Hepatic stellate cell (primary cell): ENCODE measurements at regions not wholly inside any gene's neighbourhood (a gene's known extent, or its start where the extent isn't known, plus 50 kb on each side); places are given as distances from the start of the nearest gene placed in this dataset.

ENCODE experiments used
- DNase-seq: peaks from one replicate; pipeline ENCODE4 v3.0.0; 2011; ENCODE audit warnings: low spot score

- no peak for DNase-seq
Measured at GRCh38 chr6:137353842-137354397, 134.7 kb upstream of the IFNGR1 start.

- no peak for DNase-seq
Measured at GRCh38 chr6:137353346-137353745, 134.2 kb upstream of the IFNGR1 start.

- no peak for DNase-seq
Measured at GRCh38 chr6:137352859-137353258, 133.7 kb upstream of the IFNGR1 start.

GRCh38 chr6:137351890-137352289, 132.7 kb upstream of the IFNGR1 start:
- no peak for DNase-seq

- no peak for DNase-seq
Measured at GRCh38 chr6:137350857-137351256, 131.7 kb upstream of the IFNGR1 start.

- no peak for DNase-seq
Measured at GRCh38 chr6:137349856-137350830, 131.0 kb upstream of the IFNGR1 start.

GRCh38 chr6:137348777-137349176, 129.6 kb upstream of the IFNGR1 start:
- no peak for DNase-seq

GRCh38 chr6:137343241-137343640, 124.1 kb upstream of the IFNGR1 start:
- DNase-seq: no peak

GRCh38 chr6:137342607-137343190, 123.5 kb upstream of the IFNGR1 start:
- DNase-seq: no peak

GRCh38 chr6:137341681-137342195, 122.6 kb upstream of the IFNGR1 start:
- DNase-seq: peak; percentile 4

GRCh38 chr6:137339929-137340559, 120.9 kb upstream of the IFNGR1 start:
- DNase-seq: no peak

- DNase-seq: no peak
Measured at GRCh38 chr6:137334884-137335283, 115.7 kb upstream of the IFNGR1 start.

GRCh38 chr6:137334094-137334493, 114.9 kb upstream of the IFNGR1 start:
- no peak for DNase-seq

GRCh38 chr6:137332637-137333280, 113.6 kb upstream of the IFNGR1 start:
- DNase-seq: no peak

GRCh38 chr6:137323860-137324259, 104.7 kb upstream of the IFNGR1 start:
- no peak for DNase-seq

- DNase-seq: no peak
Measured at GRCh38 chr6:137320271-137320670, 101.1 kb upstream of the IFNGR1 start.

GRCh38 chr6:137316626-137317025, 97.4 kb upstream of the IFNGR1 start:
- no peak for DNase-seq

GRCh38 chr6:137315081-137315480, 95.9 kb upstream of the IFNGR1 start:
- DNase-seq: no peak

GRCh38 chr6:137313928-137314855, 95.0 kb upstream of the IFNGR1 start:
- peak; percentile 51 for DNase-seq

GRCh38 chr6:137313211-137313610, 94.0 kb upstream of the IFNGR1 start:
- no peak for DNase-seq

- no peak for DNase-seq
Measured at GRCh38 chr6:137311940-137312339, 92.8 kb upstream of the IFNGR1 start.
